ENCODE measurements at regions not wholly inside any gene's neighbourhood (a gene's known extent, or its start where the extent isn't known, plus 50 kb on each side); places are given as distances from the start of the nearest gene placed in this dataset.
A peak's percentile ranks its signal among the peaks of the same experiment; 100 is the strongest.

GRCh38 chr6:11343963-11344723, 111.7 kb upstream of the NEDD9 start:
- Histone ChIP-seq H3K27me3 (ENCODE audit: control insufficient read depth, insufficient read depth, low read length) (no peaks in the 10 kb centered on the region), H3K4me3 (ENCODE audit: low read length in 3 of 3) (no peak overlapping the region), H3K9ac (ENCODE audit: low read length in 3 of 3) (no peak overlapping the region), H3K36me3 (ENCODE audit: control insufficient read depth in 2 of 3, insufficient read depth in 3 of 3, low read length in 3 of 3) (no peaks in the 10 kb centered on the region), H3K9me3 (ENCODE audit: control insufficient read depth in 2 of 3, insufficient read depth in 1 of 3, low read length in 3 of 3) (no peaks in the 10 kb centered on the region), H3K27ac (ENCODE audit: low read depth in 2 of 2, low read length in 2 of 2) (peak overlapping the region in 1 of 2 donors; percentile 25), H3K4me1 (ENCODE audit: control insufficient read depth in 2 of 3, insufficient read depth in 2 of 3, low read depth in 1 of 3, low read length in 3 of 3) (peaks cover 0 to 7% (median 0%) of the 10 kb centered on the region in 3 donors)
- no peak for TF ChIP-seq CTCF (IDR thresholded peaks at IDR 0.05; ENCODE audit: borderline replicate concordance, extremely low read depth, insufficient read depth)
- no peak for FAIRE-seq
- intact Hi-C loops (cut with DNase I) = no loop called here
- no peak for DNase-seq

GRCh38 chr6:11341867-11342266, 109.4 kb upstream of the NEDD9 start:
- DNase-seq = no peak
- TF ChIP-seq CTCF (IDR thresholded peaks at IDR 0.05; ENCODE audit: borderline replicate concordance, extremely low read depth, insufficient read depth) = no peak
- FAIRE-seq = no peak
- Histone ChIP-seq H3K36me3 (ENCODE audit: control insufficient read depth in 2 of 3, insufficient read depth in 3 of 3, low read length in 3 of 3) (no peaks in the 10 kb centered on the region), H3K9ac (ENCODE audit: low read length in 3 of 3) (no peak overlapping the region), H3K4me1 (ENCODE audit: control insufficient read depth in 2 of 3, insufficient read depth in 2 of 3, low read depth in 1 of 3, low read length in 3 of 3) (peaks cover 0 to 7% (median 0%) of the 10 kb centered on the region in 3 donors), H3K27me3 (ENCODE audit: control insufficient read depth, insufficient read depth, low read length) (no peaks in the 10 kb centered on the region), H3K9me3 (ENCODE audit: control insufficient read depth in 2 of 3, insufficient read depth in 1 of 3, low read length in 3 of 3) (no peaks in the 10 kb centered on the region), H3K27ac (ENCODE audit: low read depth in 2 of 2, low read length in 2 of 2) (no peak overlapping the region), H3K4me3 (ENCODE audit: low read length in 3 of 3) (no peak overlapping the region)
- intact Hi-C loops (cut with DNase I) = no loop called here

GRCh38 chr6:11341303-11341702, 108.8 kb upstream of the NEDD9 start:
- intact Hi-C loops (cut with DNase I) = no loop called here
- Histone ChIP-seq H3K9ac (ENCODE audit: low read length in 3 of 3) (no peak overlapping the region), H3K4me1 (ENCODE audit: control insufficient read depth in 2 of 3, insufficient read depth in 2 of 3, low read depth in 1 of 3, low read length in 3 of 3) (peaks cover 0 to 7% (median 0%) of the 10 kb centered on the region in 3 donors), H3K9me3 (ENCODE audit: control insufficient read depth in 2 of 3, insufficient read depth in 1 of 3, low read length in 3 of 3) (no peaks in the 10 kb centered on the region), H3K27me3 (ENCODE audit: control insufficient read depth, insufficient read depth, low read length) (no peaks in the 10 kb centered on the region), H3K36me3 (ENCODE audit: control insufficient read depth in 2 of 3, insufficient read depth in 3 of 3, low read length in 3 of 3) (no peaks in the 10 kb centered on the region), H3K27ac (ENCODE audit: low read depth in 2 of 2, low read length in 2 of 2) (no peak overlapping the region), H3K4me3 (ENCODE audit: low read length in 3 of 3) (no peak overlapping the region)
- TF ChIP-seq CTCF (IDR thresholded peaks at IDR 0.05; ENCODE audit: borderline replicate concordance, extremely low read depth, insufficient read depth) = no peak
- DNase-seq (no peak), FAIRE-seq (no peak)

All from kidney (tissue), 13 donors.